Colonic mucosa (tissue), 4 donors: ENCODE measurements at regions not wholly inside any gene's neighbourhood (a gene's known extent, or its start where the extent isn't known, plus 50 kb on each side); places are given as distances from the start of the nearest gene placed in this dataset.

ENCODE experiments used
- DNase-seq: peaks from one replicate; pipeline ENCODE4 v3.0.0-alpha.2; 2020
- H3K27ac ChIP-seq: fragments of 200-600 bp; one replicate; pipeline ENCODE4 v1.8.0; 2021
- H3K27me3 ChIP-seq: fragments of 200-600 bp; one replicate; pipeline ENCODE4 v1.8.0; 2021
- H3K36me3 ChIP-seq: fragments of 200-600 bp; one replicate; pipeline ENCODE4 v1.8.0; 2021
- H3K4me1 ChIP-seq: fragments of 200-600 bp; one replicate; pipeline ENCODE4 v1.8.0; 2021; ENCODE audit warnings: mild to moderate bottlenecking
- H3K4me3 ChIP-seq: fragments of 200-600 bp; one replicate; pipeline ENCODE4 v1.8.0; 2021
- H3K9ac ChIP-seq, 2 donors: one replicate each; pipeline ENCODE4 v1.7.0; 2013; ENCODE audit warnings: control low read depth in 2 of 2, low read depth in 2 of 2, low read length in 2 of 2
- H3K9me3 ChIP-seq: fragments of 200-600 bp; one replicate; pipeline ENCODE4 v1.8.0; 2021
- CTCF ChIP-seq: fragments of 200-600 bp; IDR thresholded peaks from one replicate; pipeline ENCODE4 v1.8.0; 2022; ENCODE audit warnings: antibody characterized with exemption, mild to moderate bottlenecking
- intact Hi-C: fragments of 100-400 bp; cut with DNase I; formaldehyde crosslinking; loops from one replicate; pipeline ENCODE4 v1.14.1; 2022
- donor health status: healthy.
- donor health status: DM: no; HTN: no; CAD: no.
- donor health status: DM: no; HTN: no; CAD: no.

- Histone ChIP-seq H3K9ac (no peak overlapping the region), H3K36me3 (no peaks in the 10 kb centered on the region), H3K27me3 (no peaks in the 10 kb centered on the region), H3K9me3 (no peaks in the 10 kb centered on the region), H3K4me3 (no peak overlapping the region), H3K4me1 (no peaks in the 10 kb centered on the region), H3K27ac (no peak overlapping the region)
- no peak for TF ChIP-seq CTCF
- intact Hi-C loops = no loop called here
- no peak for DNase-seq
These were observed 126.3 kb upstream of the POM121L12 start for GRCh38 chr7:52909131-52909530.

DNA sequence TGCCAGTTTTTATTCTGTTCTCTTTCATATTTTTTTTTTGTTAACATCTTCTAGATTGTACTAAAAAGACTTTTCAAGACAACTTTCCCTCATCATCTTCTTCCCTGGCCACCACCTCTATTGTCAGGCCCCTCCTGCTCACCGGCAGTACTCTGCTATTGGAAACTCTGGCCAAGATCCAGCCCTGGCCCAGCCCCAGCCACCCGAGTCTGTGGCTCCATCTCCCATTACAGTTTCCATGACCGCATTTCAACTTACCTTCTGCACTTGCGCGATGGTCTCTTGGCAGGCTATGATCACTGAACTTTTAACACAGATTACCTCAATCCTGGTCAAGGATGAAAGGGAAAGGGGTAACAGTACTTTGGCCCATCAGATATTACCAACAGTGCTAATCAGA is 137.7 kb upstream of the POM121L12 start:
- intact Hi-C loops = no loop called here
- Histone ChIP-seq H3K9me3 (no peaks in the 10 kb centered on the region), H3K36me3 (no peaks in the 10 kb centered on the region), H3K27ac (no peak overlapping the region), H3K4me1 (no peaks in the 10 kb centered on the region), H3K27me3 (no peaks in the 10 kb centered on the region), H3K4me3 (no peak overlapping the region), H3K9ac (no peak overlapping the region)
- DNase-seq = no peak
- TF ChIP-seq CTCF = no peak

DNA sequence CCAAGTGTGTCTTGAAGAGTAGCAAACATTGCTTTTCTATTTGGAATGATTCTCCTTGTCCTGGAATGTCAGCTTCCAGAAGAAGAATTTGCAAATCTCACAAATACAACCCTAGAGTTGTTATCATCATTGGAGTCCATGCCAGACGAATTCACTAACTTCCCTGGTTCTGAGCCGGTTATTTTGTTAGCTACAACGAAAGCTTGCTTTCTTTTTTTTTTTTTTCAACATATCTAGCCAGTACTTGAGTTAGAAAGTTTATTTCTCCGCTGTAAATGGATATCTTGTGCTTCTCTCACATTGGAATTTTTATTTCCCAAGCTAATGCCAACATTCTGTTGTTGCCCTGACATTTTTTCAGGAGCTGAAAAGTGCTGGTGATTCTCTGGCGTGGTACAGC is 138.1 kb upstream of the POM121L12 start:
- intact Hi-C loops = no loop called here
- Histone ChIP-seq H3K36me3 (no peaks in the 10 kb centered on the region), H3K27me3 (no peaks in the 10 kb centered on the region), H3K27ac (no peak overlapping the region), H3K9me3 (no peaks in the 10 kb centered on the region), H3K9ac (no peak overlapping the region), H3K4me1 (no peaks in the 10 kb centered on the region), H3K4me3 (no peak overlapping the region)
- no peak for TF ChIP-seq CTCF
- DNase-seq = no peak

DNA sequence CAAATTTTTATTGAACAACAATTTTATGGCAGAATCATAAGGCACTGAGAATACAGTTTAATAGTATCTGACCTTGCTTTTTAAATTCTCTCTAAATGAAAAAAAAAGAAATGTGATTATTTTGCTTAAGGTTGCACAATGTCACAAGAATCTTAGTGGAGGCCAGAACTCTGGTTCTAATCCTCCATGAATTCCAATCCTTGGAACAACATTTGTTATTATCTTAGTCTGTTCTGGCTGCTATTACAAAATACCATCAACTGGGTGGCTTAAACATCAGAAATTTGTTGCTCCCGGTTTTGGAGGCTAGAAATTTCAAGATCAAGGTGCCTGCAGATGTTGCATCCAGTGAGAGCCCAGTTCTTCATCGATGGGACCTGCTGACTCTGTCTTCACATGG is 158.2 kb upstream of the POM121L12 start:
- no peaks in the 10 kb centered on the region for H3K27me3 ChIP-seq
- no peak for DNase-seq
- H3K9ac ChIP-seq = no peak overlapping the region
- H3K36me3 ChIP-seq = no peaks in the 10 kb centered on the region
- TF ChIP-seq CTCF = no peak
- H3K4me1 ChIP-seq = no peaks in the 10 kb centered on the region
- intact Hi-C loops = no loop called here
- no peak overlapping the region for H3K27ac ChIP-seq
- H3K4me3 ChIP-seq = no peak overlapping the region
- H3K9me3 ChIP-seq = no peaks in the 10 kb centered on the region

- no peak overlapping the region for H3K27ac ChIP-seq
- intact Hi-C loops = no loop called here
These were observed 159.0 kb upstream of the POM121L12 start for GRCh38 chr7:52876402-52876801.

More at GRCh38 chr7:52876402-52876801, 159.0 kb upstream of the POM121L12 start:
- Histone ChIP-seq H3K4me3 (no peak overlapping the region), H3K4me1 (no peaks in the 10 kb centered on the region), H3K9me3 (no peaks in the 10 kb centered on the region), H3K9ac (no peak overlapping the region), H3K27me3 (no peaks in the 10 kb centered on the region), H3K36me3 (no peaks in the 10 kb centered on the region)
- DNase-seq = no peak
- no peak for TF ChIP-seq CTCF
